ENCODE measurements at regions not wholly inside any gene's neighbourhood (a gene's known extent, or its start where the extent isn't known, plus 50 kb on each side); places are given as distances from the start of the nearest gene placed in this dataset.
"Not testable (repeated sequence)": the region's sequence is repeated elsewhere in the genome, so short reads cannot be mapped to it uniquely, and the experiment has no call there.

- DNase-seq (ENCODE audit: low spot score), result no peak
Measured at GRCh38 chr6:165793287-165793825, 130.3 kb upstream of the PDE10A start.

- DNase-seq (ENCODE audit: low spot score), result no peak
Measured at GRCh38 chr6:165791876-165792437, 128.9 kb upstream of the PDE10A start.

DNA sequence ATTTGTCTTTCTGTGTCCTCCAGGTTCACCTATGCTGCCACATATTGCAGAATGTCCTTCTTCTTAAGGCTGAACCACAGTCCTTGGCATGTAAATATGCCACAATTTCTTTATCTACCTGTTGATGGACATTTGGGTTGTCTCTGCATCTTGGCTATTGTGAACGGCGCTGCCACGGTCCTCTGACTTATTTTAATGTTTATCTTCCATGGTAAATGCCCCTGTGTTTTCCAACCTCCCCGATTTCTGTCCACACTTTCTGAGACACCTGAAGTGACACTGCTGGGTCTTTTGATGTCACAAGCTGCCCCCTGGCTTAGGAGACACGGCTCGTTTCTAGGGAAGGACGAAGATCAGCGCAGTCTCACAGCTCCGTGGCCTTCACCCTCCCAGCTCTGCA lies 128.3 kb upstream of the PDE10A start:
- DNase-seq (ENCODE audit: low spot score), result no peak

GRCh38 chr6:165782812-165783211 lies 119.8 kb upstream of the PDE10A start:
- no peak for DNase-seq (ENCODE audit: low spot score)

DNA sequence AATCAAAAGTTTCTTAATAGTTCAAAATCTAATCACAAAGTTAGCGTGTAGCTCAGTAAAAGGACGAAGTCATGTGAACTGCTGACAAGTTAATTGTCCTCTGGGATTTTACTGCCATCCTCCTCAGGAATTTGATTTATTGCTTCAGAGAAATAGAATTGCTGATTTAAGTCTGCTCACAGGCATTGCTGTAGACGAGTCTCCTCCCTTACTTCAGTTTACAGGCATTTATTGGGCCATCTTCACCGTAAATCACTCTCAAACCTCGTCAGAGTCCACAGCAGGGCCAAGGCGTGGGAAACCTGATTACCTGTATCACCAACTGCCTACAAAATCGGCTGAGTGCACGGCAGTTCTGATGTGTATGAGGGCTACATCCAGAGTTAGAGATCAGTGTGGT lies 119.1 kb upstream of the PDE10A start:
- DNase-seq (ENCODE audit: low spot score), result no peak

DNA sequence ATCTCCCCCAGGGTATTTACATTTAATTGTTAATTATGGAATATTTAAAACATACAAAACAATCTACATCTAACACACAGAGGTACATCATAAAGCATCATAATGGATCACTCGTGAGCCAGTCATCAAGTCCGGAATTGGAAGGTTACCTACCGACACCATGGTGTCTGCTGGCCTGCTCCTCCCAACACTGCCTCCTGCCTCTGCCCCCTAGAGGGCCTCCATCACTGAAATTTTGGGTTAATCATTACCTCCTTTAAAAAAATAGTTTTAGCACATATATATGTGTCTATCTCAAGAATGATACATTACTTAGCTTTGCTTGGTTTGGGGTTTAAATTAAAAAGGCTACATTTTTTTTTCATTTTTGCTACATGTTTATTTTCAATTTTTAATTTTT lies 114.6 kb upstream of the PDE10A start:
- no peak for DNase-seq (ENCODE audit: low spot score)

- DNase-seq (ENCODE audit: low spot score), result no peak
Measured at GRCh38 chr6:165776691-165777090, 113.7 kb upstream of the PDE10A start.

GRCh38 chr6:165775721-165776120 lies 112.7 kb upstream of the PDE10A start:
- no peak for DNase-seq (ENCODE audit: low spot score)

DNA sequence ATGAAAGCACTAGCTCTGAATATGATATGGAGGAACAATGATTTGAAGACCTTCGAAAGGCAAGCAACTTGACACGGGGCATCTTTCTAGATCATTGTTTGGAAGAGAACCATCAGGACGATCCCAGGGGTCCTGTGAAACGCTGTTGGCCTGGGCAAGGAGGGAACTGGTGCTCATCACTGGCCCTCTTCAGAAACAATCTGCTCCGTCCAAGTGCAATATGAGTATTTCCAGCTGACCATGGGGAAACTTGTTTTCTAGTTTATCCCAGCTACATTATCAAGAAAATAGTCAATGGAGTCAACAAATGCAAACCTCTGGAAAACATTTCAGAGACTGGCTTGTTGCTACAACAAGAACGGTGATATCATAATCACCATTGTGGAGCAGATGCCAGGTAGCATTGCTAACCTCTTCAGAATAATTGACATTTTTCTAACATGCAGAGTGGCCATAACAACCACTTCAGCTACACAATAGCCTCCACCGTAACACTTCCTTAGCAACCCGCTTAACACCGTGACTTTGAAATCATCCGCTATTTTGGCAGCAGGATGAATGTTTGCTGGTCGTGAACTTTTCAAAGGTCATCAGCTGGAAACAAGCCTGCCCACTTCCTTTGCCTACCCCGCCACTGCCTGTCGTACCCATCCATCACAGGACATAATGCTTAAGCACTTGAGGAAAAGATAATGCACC lies 112.0 kb upstream of the PDE10A start:
- no peak for DNase-seq (ENCODE audit: low spot score)

DNA sequence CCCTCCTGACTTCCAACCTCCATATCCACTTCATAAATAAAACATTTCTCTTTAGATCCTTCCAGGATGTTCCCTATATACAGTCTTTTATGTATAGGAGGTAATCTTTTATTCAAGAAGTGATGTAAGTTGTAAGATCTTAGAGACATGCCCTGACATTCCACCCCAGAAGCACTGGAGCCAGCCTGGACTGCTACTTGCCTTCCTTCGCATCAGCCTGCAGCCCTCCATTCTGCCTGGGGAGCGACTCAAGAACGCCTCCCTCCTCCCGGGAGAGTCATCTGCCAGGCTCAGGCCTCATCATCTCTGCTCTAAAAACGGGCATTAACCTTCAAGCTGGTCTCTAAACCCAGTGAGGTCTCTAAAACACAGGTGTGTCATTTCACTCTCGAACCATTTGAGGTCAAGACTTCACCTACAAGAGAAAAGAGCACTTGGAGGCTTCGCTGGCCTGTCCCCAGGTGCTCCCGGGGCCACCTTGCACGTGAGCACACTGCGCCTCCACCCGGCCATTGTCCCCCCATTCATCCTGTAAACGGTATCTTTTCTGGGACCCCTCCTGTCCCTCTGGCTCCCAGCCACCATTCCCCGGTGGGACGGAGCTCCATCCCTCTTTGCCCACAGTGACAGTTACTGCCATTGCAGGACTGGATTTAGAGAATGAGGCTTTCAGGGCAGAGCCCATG lies 107.5 kb upstream of the PDE10A start:
- no peak for DNase-seq (ENCODE audit: low spot score)

DNA sequence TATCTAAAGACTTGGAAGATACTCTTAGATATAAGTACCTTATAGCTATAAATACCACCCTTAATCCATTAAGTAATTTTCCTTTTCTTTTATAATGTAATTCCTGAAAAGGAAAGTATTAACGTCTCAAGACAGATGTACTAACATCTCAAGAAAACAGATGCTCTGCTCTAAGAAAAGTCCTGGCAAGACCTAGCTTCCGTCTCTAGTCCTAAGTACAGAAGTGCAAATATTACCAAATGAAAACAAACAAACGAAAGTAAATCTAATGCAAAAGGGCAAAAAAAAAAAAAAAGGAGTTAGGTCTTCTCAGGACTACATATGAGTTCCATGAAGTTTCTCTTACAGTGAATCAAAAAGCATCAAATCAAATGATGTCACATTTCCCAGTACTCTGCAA lies 106.8 kb upstream of the PDE10A start:
- DNase-seq (ENCODE audit: low spot score), result no peak

- DNase-seq (ENCODE audit: low spot score), result no peak
Measured at GRCh38 chr6:165769401-165769800, 106.4 kb upstream of the PDE10A start.

DNA sequence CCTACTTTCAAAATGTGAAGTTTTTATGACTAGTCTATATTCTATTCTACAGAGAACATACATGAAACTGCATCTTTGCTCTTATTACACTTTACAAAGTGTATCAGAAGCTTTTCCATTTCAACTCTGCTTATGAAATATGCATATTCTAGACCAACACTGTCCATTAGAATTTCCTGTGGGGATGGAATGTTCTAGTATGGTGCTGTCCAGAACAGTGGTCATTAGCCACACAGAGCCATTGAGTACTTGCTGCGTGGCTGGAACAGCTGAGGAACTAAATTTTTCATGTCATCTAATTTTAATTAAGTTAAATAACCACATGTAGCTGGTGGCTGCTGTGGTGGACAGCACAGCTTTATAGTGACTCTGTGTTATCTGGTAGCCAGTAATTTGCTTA lies 105.9 kb upstream of the PDE10A start:
- no peak for DNase-seq (ENCODE audit: low spot score)

- DNase-seq (ENCODE audit: low spot score), result no peak
Measured at GRCh38 chr6:165767228-165767627, 104.2 kb upstream of the PDE10A start.

DNA sequence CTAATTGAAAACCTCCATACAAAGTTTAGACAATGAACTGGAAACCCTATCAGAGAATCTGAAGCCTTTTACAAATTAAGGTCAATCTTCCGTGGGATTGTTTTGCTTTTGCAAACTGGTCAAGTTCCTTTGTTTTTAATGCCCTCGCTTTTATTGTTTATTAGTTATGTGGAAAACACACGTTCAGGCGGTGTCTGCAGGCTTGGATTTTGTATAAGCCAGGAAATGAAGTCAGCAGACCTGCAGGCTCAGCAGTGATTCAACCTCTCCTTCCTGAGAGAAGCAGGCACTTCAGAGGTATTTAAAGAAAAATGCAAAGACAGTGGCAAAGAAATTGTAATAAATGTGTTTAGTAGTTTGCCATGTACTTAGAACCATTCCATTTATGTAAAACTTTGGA lies 103.4 kb upstream of the PDE10A start:
- DNase-seq (ENCODE audit: low spot score), result no peak

DNA sequence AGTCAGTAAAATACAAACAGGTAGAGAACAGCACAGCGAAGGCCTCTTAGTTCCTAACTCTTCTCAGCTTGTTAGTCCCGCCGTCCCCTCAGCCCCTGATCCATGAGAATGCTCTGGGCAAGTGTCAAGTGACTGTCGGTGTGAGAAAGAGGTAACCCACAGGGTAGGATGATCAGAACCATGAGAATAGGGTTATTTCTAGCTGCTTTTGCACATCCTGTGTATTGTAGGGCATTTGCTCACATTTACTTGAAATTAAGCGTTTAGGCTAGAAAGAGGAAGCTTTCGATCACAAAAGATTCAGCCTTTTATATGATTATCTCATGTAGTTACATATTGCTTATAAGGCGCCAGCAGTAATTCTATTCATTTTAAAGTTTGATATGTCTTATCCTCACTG lies 103.0 kb upstream of the PDE10A start:
- DNase-seq (ENCODE audit: low spot score), result no peak

- DNase-seq (ENCODE audit: low spot score), result not testable (repeated sequence)
Measured at GRCh38 chr6:165765256-165765655, 102.2 kb upstream of the PDE10A start.

DNA sequence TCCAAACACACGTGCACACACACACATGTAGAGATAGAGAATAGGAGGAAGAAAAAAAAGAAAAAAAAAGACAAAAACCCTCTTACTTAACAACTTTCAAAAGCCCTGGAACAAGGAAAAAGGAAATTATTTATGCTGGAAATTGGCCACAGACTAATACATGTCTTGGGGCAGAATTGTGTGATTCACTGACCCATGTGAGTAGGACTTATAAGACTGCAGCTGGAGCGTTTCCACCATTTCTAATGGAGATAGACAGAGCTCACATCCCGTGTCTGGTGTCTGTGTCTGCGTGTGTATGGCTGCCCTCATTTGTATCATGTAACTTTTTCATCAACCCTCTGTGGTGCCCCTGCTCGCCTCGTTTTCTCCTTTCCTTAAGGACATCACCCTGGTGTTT lies 99.8 kb upstream of the PDE10A start:
- no peak for DNase-seq (ENCODE audit: low spot score)

GRCh38 chr6:165762125-165762524 lies 99.1 kb upstream of the PDE10A start:
- DNase-seq (ENCODE audit: low spot score), result no peak

GRCh38 chr6:165760803-165761185 lies 97.8 kb upstream of the PDE10A start:
- no peak for DNase-seq (ENCODE audit: low spot score)

DNA sequence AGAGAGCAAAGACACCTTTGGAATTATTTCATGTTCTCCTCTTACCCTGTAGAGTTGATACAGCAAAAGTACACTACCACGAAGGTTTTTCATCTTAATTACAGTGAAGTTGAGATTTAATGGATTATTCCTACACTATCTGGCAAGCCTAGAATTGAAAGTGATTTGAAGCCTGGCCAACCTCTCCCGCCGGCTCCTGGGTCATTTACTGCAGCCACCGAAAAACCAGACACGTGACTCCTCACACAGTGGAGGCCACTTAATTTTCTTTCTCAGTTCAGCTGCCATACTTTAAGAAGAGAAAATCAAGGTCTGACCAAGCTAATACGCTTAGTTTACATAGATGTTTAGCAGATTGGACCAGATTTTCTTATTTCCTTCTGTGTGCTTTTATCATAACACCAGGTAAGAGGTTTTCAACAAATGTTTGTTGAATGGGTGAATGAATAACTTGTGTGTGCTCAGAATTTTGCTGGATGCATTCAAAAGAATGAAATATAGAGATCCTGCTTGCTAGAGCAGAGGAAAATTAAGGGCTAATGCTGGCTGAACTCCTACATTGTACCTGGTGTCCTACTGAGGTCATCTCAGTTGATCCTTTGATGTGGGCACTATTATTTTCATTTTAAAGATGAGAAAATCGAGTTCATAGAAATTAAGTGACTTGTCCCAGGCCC lies 97.2 kb upstream of the PDE10A start:
- no peak for DNase-seq (ENCODE audit: low spot score)

GRCh38 chr6:165758441-165758840 lies 95.4 kb upstream of the PDE10A start:
- DNase-seq (ENCODE audit: low spot score), result no peak

DNA sequence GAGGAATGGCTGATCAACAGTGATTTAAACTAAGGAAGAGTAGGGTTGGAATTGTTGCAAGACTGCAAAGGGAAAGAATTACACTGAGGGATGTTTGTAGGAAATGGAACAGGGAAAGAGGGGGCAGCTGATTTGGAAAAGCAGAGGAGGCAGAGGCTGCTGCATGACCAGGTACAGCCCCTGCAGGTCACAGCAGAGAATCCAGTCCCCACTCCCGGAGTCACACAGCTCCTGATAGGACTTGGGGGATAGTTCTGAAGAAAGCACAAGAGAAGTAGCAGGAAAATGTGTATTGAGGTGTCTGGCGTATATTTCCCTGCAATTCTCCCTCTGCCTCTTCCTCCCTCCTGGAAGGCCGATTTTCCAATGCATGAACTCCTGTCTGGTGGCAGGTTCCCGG lies 92.5 kb upstream of the PDE10A start:
- DNase-seq (ENCODE audit: low spot score), result no peak

All from NAMALWA (cell line).